ENCODE measurements at regions not wholly inside any gene's neighbourhood (a gene's known extent, or its start where the extent isn't known, plus 50 kb on each side); places are given as distances from the start of the nearest gene placed in this dataset.

GRCh38 chr6:120945905-120946594 lies 388.2 kb downstream of the TBC1D32 start:
- no peak for TF ChIP-seq CTCF (conservative IDR thresholded peaks at IDR 0.05; ENCODE audit: low read depth, low read length)
- no peak for TF ChIP-seq EZH2 (IDR thresholded peaks at IDR 0.05; ENCODE audit: borderline replicate concordance, low read depth, low read length, poor library complexity, severe bottlenecking)
